ENCODE measurements at regions not wholly inside any gene's neighbourhood (a gene's known extent, or its start where the extent isn't known, plus 50 kb on each side); places are given as distances from the start of the nearest gene placed in this dataset.
A peak's percentile ranks its signal among the peaks of the same experiment; 100 is the strongest.

DNA sequence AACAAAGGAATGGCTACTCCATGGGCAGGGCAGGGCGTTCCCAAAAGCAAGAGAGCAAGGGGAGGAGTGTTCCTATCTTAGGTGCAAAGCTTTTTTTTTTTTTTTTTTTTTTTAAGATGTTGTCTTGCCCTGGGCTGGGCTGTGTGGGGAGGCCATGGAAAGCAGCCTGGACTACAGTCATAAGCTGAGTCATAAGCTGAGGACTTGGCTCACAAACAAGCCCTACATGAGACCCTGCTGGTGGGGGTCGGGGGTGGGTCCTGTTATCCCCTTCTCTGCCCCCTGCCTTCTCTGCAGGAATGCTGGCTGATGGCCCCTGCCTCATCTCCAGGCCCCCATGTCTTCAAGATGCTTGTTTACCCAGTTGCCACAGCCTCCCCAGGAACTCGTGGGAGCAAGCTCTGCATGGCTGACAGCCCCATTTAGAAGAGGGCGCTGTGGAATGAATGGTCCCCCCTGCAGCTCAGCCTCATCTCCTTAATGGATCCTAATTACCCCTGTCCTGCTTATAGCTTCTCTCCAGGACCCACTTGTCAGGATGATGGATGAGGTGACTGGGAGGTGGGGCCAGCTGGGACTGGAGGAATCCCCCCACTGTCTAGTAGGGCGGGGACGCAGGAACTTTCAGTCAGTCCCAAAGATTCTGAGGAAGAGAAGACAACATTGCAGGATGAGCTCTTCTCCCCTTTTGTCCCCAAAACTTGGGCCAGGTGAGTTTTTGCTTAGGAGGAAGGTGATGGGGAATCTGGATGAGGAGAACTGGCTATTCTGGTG lies 340.8 kb upstream of the PODXL start:
- peak; percentile 38; the same call in 1 of the 2 replicates for TF ChIP-seq CTCF (IDR thresholded peaks at IDR 0.05)
- peak; percentile 88 for TF ChIP-seq POLR2AphosphoS5 (IDR thresholded peaks at IDR 0.05; ENCODE audit: low read depth, low read length)

Measured in SK-N-SH (cell line).